Activated CD8-positive, alpha-beta T cell treated with anti-CD3 and anti-CD28 coated beads for 36 hours (primary cell): ENCODE measurements at regions not wholly inside any gene's neighbourhood (a gene's known extent, or its start where the extent isn't known, plus 50 kb on each side); places are given as distances from the start of the nearest gene placed in this dataset.

ENCODE experiments used
- ATAC-seq: fragments of 200-7000 bp; cut with Tn5 transposase; one replicate; pipeline ENCODE4 v1.10.0; 2021; ENCODE audit warnings: mild to moderate bottlenecking, moderate library complexity
- CTCF ChIA-PET: fragments of 350-600 bp; sonication (Branson Sonifier 250); formaldehyde crosslinking; loops from one replicate; lab custom pipeline; 2021; ENCODE audit warnings: antibody characterized with exemption; lab: Charles Lee
- POLR2A ChIA-PET: fragments of 350-600 bp; sonication (Branson Sonifier 250); formaldehyde crosslinking; loops from one replicate; lab custom pipeline; 2021; ENCODE audit warnings: antibody characterized with exemption; lab: Charles Lee
- DNase-seq: peaks from one replicate; pipeline ENCODE4 v3.0.0-alpha.2; 2020
- H3K27ac Mint-ChIP-seq: one replicate; pipeline ENCODE4 v1.8.0; 2021; ENCODE audit warnings: mild to moderate bottlenecking, mixed read lengths
- H3K27me3 Mint-ChIP-seq: one replicate; pipeline ENCODE4 v1.8.0; 2021; ENCODE audit warnings: mixed read lengths
- H3K36me3 Mint-ChIP-seq: one replicate; pipeline ENCODE4 v1.8.0; 2021; ENCODE audit warnings: low read depth, mixed read lengths
- H3K4me1 Mint-ChIP-seq: one replicate; pipeline ENCODE4 v1.8.0; 2021; ENCODE audit warnings: low read depth, mixed read lengths
- H3K4me3 Mint-ChIP-seq: one replicate; pipeline ENCODE4 v1.8.0; 2021; ENCODE audit warnings: mild to moderate bottlenecking, moderate library complexity, mixed read lengths
- H3K9me3 Mint-ChIP-seq: one replicate; pipeline ENCODE4 v1.8.0; 2021; ENCODE audit warnings: mixed read lengths
- CTCF ChIP-seq: fragments of 200-600 bp; IDR thresholded peaks from one replicate; pipeline ENCODE4 v1.8.0; 2022; ENCODE audit warnings: antibody characterized with exemption, mild to moderate bottlenecking
- intact Hi-C: fragments of 100-400 bp; cut with micrococcal nuclease; formaldehyde crosslinking; loops from one replicate; pipeline ENCODE4 v1.10.0; 2022

GRCh38 chr15:69946870-69947269 is 150.8 kb downstream of the TLE3 start:
- ChIA-PET CTCF (interaction anchor here (1.0 kb wide), 1 partner anchor 218 kb away, joined by 3 read pairs; no protein-coding TSS in a partner anchor), POLR2A (no interaction called here)
- Mint-ChIP-seq H3K9me3 (no peaks in the 10 kb centered on the region), H3K36me3 (no peaks in the 10 kb centered on the region), H3K4me3 (no peak overlapping the region), H3K4me1 (no peaks in the 10 kb centered on the region), H3K27me3 (peaks cover 4% of the 10 kb centered on the region), H3K27ac (no peak overlapping the region)
- no peak for ATAC-seq
- TF ChIP-seq CTCF = no peak
- intact Hi-C loops = no loop called here
- DNase-seq = no peak

GRCh38 chr15:69947394-69947793 is 150.3 kb downstream of the TLE3 start:
- DNase-seq (no peak), ATAC-seq (no peak)
- H3K4me3 Mint-ChIP-seq = no peak overlapping the region
- ChIA-PET POLR2A (no interaction called here), CTCF (interaction anchor here (1.0 kb wide), 1 partner anchor 219 kb away, joined by 3 read pairs; no protein-coding TSS in a partner anchor)
- peaks cover 4% of the 10 kb centered on the region for H3K27me3 Mint-ChIP-seq
- H3K4me1 Mint-ChIP-seq = no peaks in the 10 kb centered on the region
- H3K9me3 Mint-ChIP-seq = no peaks in the 10 kb centered on the region
- no peak overlapping the region for H3K27ac Mint-ChIP-seq
- no peaks in the 10 kb centered on the region for H3K36me3 Mint-ChIP-seq
- TF ChIP-seq CTCF = no peak
- intact Hi-C loops = no loop called here

GRCh38 chr15:69949485-69949884 is 148.2 kb downstream of the TLE3 start:
- no peaks in the 10 kb centered on the region for H3K36me3 Mint-ChIP-seq
- H3K27me3 Mint-ChIP-seq = peaks cover 4% of the 10 kb centered on the region
- DNase-seq (no peak), ATAC-seq (no peak)
- H3K27ac Mint-ChIP-seq = no peak overlapping the region
- H3K4me3 Mint-ChIP-seq = no peak overlapping the region
- H3K4me1 Mint-ChIP-seq = no peaks in the 10 kb centered on the region
- POLR2A ChIA-PET = interaction anchor here (0.7 kb wide), 1 partner anchor 453 kb away, joined by 3 read pairs; no protein-coding TSS in a partner anchor
- TF ChIP-seq CTCF = no peak
- H3K9me3 Mint-ChIP-seq = no peaks in the 10 kb centered on the region
- intact Hi-C loops = no loop called here
- CTCF ChIA-PET = no interaction called here

GRCh38 chr15:69951256-69951897 is 146.3 kb downstream of the TLE3 start:
- Mint-ChIP-seq H3K27ac (no peak overlapping the region), H3K27me3 (peaks cover 2% of the 10 kb centered on the region), H3K9me3 (no peaks in the 10 kb centered on the region), H3K36me3 (no peaks in the 10 kb centered on the region), H3K4me3 (no peak overlapping the region), H3K4me1 (no peaks in the 10 kb centered on the region)
- DNase-seq = no peak
- intact Hi-C loops = no loop called here
- no peak for TF ChIP-seq CTCF
- CTCF ChIA-PET = no interaction called here
- no peak for ATAC-seq
- POLR2A ChIA-PET = no interaction called here

- intact Hi-C loops = no loop called here
- DNase-seq (no peak), ATAC-seq (no peak)
- no peaks in the 10 kb centered on the region for H3K9me3 Mint-ChIP-seq
- no peak overlapping the region for H3K27ac Mint-ChIP-seq
- no peaks in the 10 kb centered on the region for H3K4me1 Mint-ChIP-seq
- no peak overlapping the region for H3K4me3 Mint-ChIP-seq
- no peaks in the 10 kb centered on the region for H3K36me3 Mint-ChIP-seq
- ChIA-PET CTCF (no interaction called here), POLR2A (no interaction called here)
- no peak for TF ChIP-seq CTCF
- peaks cover 2% of the 10 kb centered on the region for H3K27me3 Mint-ChIP-seq
Observed at GRCh38 chr15:69951898-69952555, 145.7 kb downstream of the TLE3 start.
